A673 (cell line): ENCODE measurements at regions not wholly inside any gene's neighbourhood (a gene's known extent, or its start where the extent isn't known, plus 50 kb on each side); places are given as distances from the start of the nearest gene placed in this dataset.

ENCODE experiments used
- BruUV-seq: library from RNA; stranded (reverse); fragments of 400-500 nt; replicated peaks from 2 replicates; lab custom pipeline; 2021; lab: Mats Ljungman, UMichigan
- CTCF ChIA-PET: fragments of 300-600 bp; sonication (Branson Sonifier 250); formaldehyde crosslinking; loops from one replicate; lab custom pipeline; 2022; ENCODE audit warnings: antibody characterized with exemption; lab: Charles Lee
- POLR2A ChIA-PET: fragments of 300-600 bp; sonication (Branson Sonifier 250); formaldehyde crosslinking; loops from one replicate; lab custom pipeline; 2022; ENCODE audit warnings: antibody characterized with exemption; ENCODE audit not compliant: low non-redundant PET; lab: Charles Lee
- DNase-seq: peaks from one replicate; pipeline ENCODE4 v3.0.0-alpha.2; 2015; ENCODE audit warnings: low spot score
- H3K27ac ChIP-seq: fragments of 200-600 bp; sonication (generic); 2 replicates; pipeline ENCODE4 v1.5.1; 2016; ENCODE audit warnings: mixed run types, low read depth, mild to moderate bottlenecking, mixed read lengths, antibody characterized with exemption, low read length; ENCODE audit not compliant: poor library complexity, severe bottlenecking
- H3K27me3 ChIP-seq: fragments of 200-600 bp; sonication (generic); replicated peaks from 2 replicates; pipeline ENCODE4 v1.6.1; 2017; ENCODE audit warnings: mixed run types, low read depth, mild to moderate bottlenecking, mixed read lengths, antibody characterized with exemption, low read length; ENCODE audit not compliant: insufficient read depth, poor library complexity
- H3K36me3 ChIP-seq: fragments of 200-600 bp; sonication (generic); 2 replicates; pipeline ENCODE4 v1.6.1; 2016; ENCODE audit warnings: mixed run types, mild to moderate bottlenecking, mixed read lengths, antibody characterized with exemption, low read length; ENCODE audit not compliant: insufficient read depth, poor library complexity, severe bottlenecking
- H3K4me1 ChIP-seq: fragments of 200-600 bp; sonication (generic); 2 replicates; pipeline ENCODE4 v1.6.1; 2017; ENCODE audit warnings: mixed run types, mild to moderate bottlenecking, mixed read lengths, antibody characterized with exemption, low read length; ENCODE audit not compliant: insufficient read depth, poor library complexity, severe bottlenecking
- H3K4me3 ChIP-seq: fragments of 200-600 bp; sonication (generic); 2 replicates; pipeline ENCODE4 v1.5.1; 2016; ENCODE audit warnings: low read depth, mixed run types, mild to moderate bottlenecking, mixed read lengths, low read length; ENCODE audit not compliant: poor library complexity, severe bottlenecking
- H3K9me3 ChIP-seq: fragments of 200-600 bp; sonication (generic); 2 replicates; pipeline ENCODE4 v1.6.1; 2016; ENCODE audit warnings: mixed run types, low read depth, mild to moderate bottlenecking, mixed read lengths, antibody characterized with exemption, low read length; ENCODE audit not compliant: poor library complexity, severe bottlenecking
- EZH2 ChIP-seq: fragments of 200-600 bp; sonication (generic); IDR thresholded peaks from 2 replicates; pipeline ENCODE4 v1.6.1; 2017; ENCODE audit warnings: borderline replicate concordance, low read depth, mild to moderate bottlenecking, mixed read lengths, antibody characterized with exemption, low read length; ENCODE audit not compliant: poor library complexity, severe bottlenecking
- intact Hi-C: fragments of 100-400 bp; cut with micrococcal nuclease; formaldehyde crosslinking; loops from one replicate; pipeline ENCODE4 v1.10.0; 2022; ENCODE audit not compliant: unreplicated experiment
- TF ChIP-seq, protein P1 (sequence below): fragments of 300-800, 200-600 bp; sonication (generic); conservative IDR thresholded peaks from 2 replicates; pipeline ENCODE4 v1.5.1; 2017; ENCODE audit warnings: low read depth, mild to moderate bottlenecking, antibody characterized with exemption, low read length, moderate library complexity, mixed read lengths

DNA sequence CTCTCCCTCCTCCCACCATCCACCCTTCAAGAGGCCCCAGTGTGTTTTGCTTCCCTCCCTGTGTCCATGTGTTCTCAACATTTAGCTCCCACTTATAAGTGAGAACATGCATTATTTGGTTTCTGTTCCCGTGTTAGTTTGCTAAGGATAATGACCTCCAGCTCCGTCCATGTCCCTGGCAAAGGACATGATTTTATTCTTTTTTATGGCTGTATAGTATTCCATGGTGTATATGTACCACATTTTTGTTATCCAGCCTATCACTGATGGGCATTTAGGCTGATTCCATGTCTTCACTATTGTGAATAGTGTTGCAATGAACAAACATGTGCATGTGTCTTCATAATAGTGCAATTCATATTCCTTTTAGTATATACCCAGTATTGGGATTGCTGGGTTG is 79.7 kb downstream of the MRPL32 start:
- intact Hi-C loops: no loop called here

DNA sequence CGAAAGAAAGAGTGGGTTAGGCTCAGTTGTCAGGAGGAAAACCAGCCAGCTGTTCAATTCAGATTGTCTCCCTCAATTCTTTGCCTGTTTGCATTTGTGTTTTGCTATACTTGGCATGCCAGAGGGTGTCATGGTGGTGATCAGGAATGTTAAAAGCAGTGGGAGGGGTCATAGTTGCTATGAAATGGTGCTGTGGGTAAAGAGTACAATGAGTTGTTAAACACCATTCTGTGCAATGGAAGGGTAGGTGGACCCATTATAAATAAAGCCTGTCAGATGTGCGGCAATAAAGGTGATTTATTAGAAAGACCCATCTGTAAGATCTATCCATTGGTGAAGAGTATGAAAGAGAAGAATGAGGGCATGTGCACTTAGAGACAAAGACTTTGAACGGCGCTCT is 82.2 kb downstream of the MRPL32 start:
- intact Hi-C loops: no loop called here
- H3K4me1 ChIP-seq: no peaks in the 10 kb centered on the region
- no peak for DNase-seq
- POLR2A ChIA-PET: no interaction called here
- H3K4me3 ChIP-seq: no peak overlapping the region
- no peaks in the 10 kb centered on the region for H3K27me3 ChIP-seq
- TF ChIP-seq EZH2: no peak
- TF ChIP-seq, protein P1, sequence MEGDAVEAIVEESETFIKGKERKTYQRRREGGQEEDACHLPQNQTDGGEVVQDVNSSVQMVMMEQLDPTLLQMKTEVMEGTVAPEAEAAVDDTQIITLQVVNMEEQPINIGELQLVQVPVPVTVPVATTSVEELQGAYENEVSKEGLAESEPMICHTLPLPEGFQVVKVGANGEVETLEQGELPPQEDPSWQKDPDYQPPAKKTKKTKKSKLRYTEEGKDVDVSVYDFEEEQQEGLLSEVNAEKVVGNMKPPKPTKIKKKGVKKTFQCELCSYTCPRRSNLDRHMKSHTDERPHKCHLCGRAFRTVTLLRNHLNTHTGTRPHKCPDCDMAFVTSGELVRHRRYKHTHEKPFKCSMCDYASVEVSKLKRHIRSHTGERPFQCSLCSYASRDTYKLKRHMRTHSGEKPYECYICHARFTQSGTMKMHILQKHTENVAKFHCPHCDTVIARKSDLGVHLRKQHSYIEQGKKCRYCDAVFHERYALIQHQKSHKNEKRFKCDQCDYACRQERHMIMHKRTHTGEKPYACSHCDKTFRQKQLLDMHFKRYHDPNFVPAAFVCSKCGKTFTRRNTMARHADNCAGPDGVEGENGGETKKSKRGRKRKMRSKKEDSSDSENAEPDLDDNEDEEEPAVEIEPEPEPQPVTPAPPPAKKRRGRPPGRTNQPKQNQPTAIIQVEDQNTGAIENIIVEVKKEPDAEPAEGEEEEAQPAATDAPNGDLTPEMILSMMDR: no peak
- BruUV-seq: no TSS peak
- no peaks in the 10 kb centered on the region for H3K9me3 ChIP-seq
- no peak overlapping the region for H3K27ac ChIP-seq
- CTCF ChIA-PET: no interaction called here
- H3K36me3 ChIP-seq: no peaks in the 10 kb centered on the region

More for the DNA sequence above, 79.7 kb downstream of the MRPL32 start:
- no peaks in the 10 kb centered on the region for H3K4me1 ChIP-seq
- CTCF ChIA-PET: no interaction called here
- POLR2A ChIA-PET: no interaction called here
- no peak for DNase-seq
- no peaks in the 10 kb centered on the region for H3K9me3 ChIP-seq
- BruUV-seq: no TSS peak
- H3K27me3 ChIP-seq: no peaks in the 10 kb centered on the region
- TF ChIP-seq, protein P1: no peak
- TF ChIP-seq EZH2: no peak
- H3K27ac ChIP-seq: no peak overlapping the region
- H3K4me3 ChIP-seq: no peak overlapping the region
- no peaks in the 10 kb centered on the region for H3K36me3 ChIP-seq

DNA sequence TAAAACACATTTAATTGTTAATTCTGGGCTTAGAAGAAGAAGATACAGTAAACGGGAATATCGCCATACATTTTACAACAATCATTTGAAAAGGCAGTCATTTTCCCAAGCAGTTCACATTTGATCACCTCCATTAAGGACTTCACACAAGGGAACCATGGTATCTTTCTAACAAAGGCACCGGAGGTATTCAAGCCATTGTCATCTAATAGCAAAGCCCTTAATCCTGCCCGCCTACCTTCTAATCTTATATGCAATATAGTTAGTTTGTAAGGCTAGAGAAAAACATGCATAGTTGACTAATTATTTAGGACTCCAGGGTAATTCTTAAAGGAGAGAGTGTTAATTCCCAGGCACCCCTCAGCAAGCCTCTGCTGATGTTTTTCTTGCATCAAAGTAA is 83.1 kb downstream of the MRPL32 start:
- no peak overlapping the region for H3K4me3 ChIP-seq
- no TSS peak for BruUV-seq
- intact Hi-C loops: no loop called here
- POLR2A ChIA-PET: no interaction called here
- DNase-seq: no peak
- no peaks in the 10 kb centered on the region for H3K36me3 ChIP-seq
- TF ChIP-seq, protein P1: no peak
- TF ChIP-seq EZH2: no peak
- H3K27ac ChIP-seq: no peak overlapping the region
- no peaks in the 10 kb centered on the region for H3K27me3 ChIP-seq
- no peaks in the 10 kb centered on the region for H3K9me3 ChIP-seq
- H3K4me1 ChIP-seq: no peaks in the 10 kb centered on the region
- CTCF ChIA-PET: no interaction called here
